HT1080 (cell line): ENCODE measurements at regions not wholly inside any gene's neighbourhood (a gene's known extent, or its start where the extent isn't known, plus 50 kb on each side); places are given as distances from the start of the nearest gene placed in this dataset.
A peak's percentile ranks its signal among the peaks of the same experiment; 100 is the strongest.
"Not testable (repeated sequence)": the region's sequence is repeated elsewhere in the genome, so short reads cannot be mapped to it uniquely, and the experiment has no call there.

Source experiments
- DNase-seq: peaks from one replicate; pipeline ENCODE4 v3.0.0-alpha.2; 2015; ENCODE audit warnings: low read depth

DNA sequence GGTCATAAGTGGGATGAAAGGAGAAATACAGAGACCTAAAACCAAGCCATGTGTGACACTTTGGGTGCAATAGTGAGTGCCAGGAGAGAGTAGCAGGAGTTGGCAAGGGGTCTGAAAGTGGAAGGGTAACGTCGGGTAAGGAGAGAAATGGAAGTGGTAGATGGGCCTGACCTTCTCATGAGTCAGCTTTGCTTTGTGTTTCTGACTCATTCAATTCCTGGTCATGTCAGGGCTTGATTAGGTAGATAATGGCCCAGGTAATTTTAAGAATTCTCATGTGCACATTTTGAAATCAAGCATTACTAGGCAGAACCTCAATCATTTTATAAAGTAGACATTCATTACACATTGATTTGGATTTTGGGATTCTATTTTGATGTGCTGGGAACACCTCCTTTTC lies 262.5 kb downstream of the SOX2 start:
- DNase-seq, result peak; percentile 76

DNA sequence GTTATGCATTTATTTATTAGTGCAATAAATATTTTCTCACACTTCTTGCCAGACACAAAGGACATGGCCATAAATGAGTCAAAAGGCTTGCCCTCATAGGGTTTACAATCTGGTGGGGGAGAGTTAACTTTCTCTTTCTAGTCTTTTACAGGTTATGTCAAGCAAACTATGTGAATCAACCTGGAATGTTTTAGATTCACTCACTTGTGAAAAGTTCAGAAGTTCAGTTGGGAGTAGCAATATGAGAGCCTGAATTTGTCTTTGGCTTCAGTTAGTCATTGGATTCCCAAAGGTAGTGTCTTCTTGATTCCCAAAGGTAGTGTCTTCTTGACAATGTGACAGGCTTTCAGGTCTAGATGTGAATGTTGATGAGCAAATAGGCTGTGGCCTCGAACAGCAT lies 264.8 kb downstream of the SOX2 start:
- DNase-seq, result no peak

GRCh38 chr3:181985386-181985785 lies 273.7 kb downstream of the SOX2 start:
- DNase-seq, result no peak

DNA sequence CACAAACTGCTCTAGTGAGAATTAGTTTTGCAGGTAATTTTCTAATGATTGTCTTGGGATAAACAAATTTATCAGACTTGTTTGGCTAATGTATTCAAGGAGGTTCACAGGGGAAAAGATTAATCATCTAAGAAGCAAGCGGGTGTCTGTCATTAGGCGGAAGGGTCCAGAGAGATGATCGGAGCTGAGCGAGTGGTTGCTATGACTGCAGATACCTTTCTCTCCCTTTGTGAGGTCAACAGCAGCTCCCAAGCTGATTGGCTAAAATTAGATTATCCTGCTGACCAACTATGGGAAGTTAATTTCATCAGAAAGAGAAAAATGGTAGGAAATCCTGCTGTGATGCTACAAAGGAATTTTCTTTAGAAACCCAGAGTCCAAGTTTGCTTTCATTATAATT lies 276.0 kb downstream of the SOX2 start:
- DNase-seq, result no peak

DNA sequence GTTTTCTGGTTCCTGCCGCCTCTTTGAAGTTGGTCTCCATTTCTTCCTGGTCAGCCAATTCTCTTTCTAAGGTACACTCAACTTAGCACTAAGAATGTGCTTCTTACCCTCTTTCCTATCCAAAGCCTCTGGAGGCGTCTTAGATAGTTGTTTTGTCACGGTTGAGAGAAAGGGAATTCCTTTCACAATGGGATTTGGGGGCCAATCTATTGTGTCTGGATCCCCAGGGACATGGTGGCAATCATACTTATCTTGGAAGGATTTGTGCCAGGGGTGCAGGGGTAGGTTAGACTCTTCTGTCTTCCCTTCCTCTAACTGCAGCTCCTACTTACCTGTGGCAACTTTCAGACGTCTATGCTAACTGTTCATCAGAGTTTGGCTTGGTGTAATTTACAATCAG lies 287.1 kb downstream of the SOX2 start:
- no peak for DNase-seq

GRCh38 chr3:181999314-181999713 lies 287.6 kb downstream of the SOX2 start:
- DNase-seq, result no peak

DNA sequence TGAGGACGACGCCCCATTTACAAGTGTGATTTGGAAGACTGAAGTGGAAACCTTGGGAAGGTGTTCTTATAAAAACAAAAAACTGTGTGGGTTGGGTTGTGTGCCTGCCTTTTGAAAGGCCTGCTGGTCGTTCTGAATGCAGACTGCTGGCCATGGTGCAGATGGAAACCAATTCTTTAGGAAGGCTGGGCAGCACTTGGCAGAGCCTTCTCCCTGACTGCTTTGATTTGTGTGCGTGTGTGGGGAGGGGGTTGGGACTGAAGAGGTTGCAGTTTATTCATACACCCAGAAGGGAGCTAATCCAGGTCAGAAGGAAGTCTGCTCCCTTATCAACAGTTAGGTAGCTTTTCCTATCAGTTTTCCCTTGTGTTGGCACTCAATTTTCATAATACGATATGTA lies 288.7 kb downstream of the SOX2 start:
- no peak for DNase-seq

GRCh38 chr3:182005219-182005618 lies 293.5 kb downstream of the SOX2 start:
- no peak for DNase-seq

DNA sequence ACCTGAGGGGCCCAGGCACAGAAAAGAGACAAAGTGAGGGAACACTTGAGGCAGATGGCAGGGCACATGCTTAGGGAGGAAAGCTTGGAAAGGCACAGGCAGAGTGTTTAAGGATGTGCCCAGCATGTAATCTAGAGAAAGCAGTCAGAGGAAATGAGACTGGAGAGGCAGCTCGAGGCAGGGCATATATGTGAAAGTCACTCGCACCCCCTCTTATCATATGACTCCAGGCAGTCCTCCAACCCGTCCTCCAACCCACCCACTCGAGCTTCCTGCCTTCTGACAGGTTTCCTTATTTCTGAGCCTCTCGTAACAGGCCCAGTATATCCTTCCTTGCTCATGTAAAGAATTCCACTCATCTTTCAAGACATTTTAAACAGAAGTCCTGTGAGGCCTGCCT lies 294.0 kb downstream of the SOX2 start:
- no peak for DNase-seq

DNA sequence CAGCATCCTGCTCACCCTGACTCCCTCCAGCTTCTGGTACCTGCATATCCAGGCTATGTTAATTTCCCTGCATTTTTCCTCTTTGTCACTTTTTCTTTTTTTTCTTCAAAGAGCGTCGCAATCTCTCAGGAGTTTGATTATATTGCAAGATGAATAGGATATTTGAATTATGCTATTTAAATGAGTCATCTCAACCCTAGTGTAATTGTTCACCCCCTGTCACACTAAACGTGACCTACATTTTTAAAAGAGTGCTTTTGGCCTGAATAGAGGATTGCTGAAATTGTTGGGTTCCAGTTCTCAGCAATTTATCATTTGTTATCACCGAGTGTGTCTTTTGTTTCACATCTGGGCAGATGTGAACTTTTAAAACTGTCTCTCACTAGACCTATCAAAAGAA lies 294.7 kb downstream of the SOX2 start:
- no peak for DNase-seq

- peak; percentile 25 for DNase-seq
Observed at GRCh38 chr3:182007441-182007840, 295.7 kb downstream of the SOX2 start.

GRCh38 chr3:182018361-182018760 lies 306.6 kb downstream of the SOX2 start:
- DNase-seq, result no peak

- no peak for DNase-seq
Observed at GRCh38 chr3:182019926-182020325, 308.2 kb downstream of the SOX2 start.

GRCh38 chr3:182023843-182024242 lies 312.1 kb downstream of the SOX2 start:
- no peak for DNase-seq

GRCh38 chr3:182027366-182027765 lies 315.6 kb downstream of the SOX2 start:
- DNase-seq, result peak; percentile 79

DNA sequence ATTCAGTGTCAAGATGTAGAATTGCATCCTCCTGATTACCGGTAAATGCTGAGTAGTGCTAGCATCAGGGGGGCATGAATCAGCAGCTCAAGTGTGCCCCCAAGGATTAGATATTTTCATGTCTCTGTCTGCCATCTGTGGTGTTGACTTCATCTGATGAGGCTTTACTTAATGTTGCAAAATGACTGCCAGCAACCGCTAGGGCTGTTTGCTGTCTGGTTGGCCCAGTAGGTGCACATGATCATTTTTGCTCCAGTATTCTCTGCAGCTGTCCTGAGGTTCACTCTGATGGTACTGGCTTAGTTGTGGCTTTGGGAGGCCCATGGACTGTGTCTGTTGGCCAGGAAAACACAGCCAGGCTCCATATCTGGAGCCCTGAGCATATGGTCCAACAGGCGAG lies 316.4 kb downstream of the SOX2 start:
- peak; percentile 28 for DNase-seq

DNA sequence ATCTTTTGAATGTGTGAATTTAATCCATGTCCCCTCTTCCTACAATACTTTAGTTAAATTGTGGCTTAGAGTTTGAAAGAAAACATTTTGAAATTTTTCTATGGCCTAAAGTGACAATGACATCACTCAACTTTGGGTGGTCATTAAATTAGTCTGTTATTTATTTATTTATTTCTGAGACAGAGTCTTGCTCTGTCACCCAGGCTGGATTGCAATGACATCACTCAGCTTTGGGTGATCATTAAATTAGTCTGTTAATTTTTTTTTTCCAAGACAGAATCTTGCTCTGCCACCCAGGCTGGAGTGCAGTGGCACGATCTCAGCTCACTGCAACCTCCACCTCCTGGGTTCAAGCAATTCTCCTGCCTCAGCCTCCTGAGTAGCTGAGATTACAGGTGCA lies 322.5 kb downstream of the SOX2 start:
- DNase-seq, result not testable (repeated sequence)

DNA sequence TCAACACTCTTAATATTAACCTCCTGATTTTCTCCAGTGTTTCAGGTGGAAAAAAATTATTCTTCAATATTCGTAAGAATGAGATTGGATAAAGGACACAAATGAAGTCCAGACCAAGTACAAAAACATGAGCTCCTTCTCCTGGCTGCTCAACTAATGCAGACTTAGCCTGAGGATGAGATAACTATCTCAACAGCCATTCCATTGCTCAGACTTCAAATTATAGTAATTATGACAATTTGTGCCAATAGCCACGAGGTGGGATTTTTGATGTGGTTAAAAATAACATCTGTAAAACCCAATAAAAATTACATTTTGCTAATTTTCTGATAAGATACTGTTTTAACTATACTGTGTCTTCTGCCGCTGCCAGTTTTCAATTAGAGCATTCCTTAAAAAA lies 323.6 kb downstream of the SOX2 start:
- no peak for DNase-seq

- DNase-seq, result no peak
Observed at GRCh38 chr3:182036382-182036781, 324.7 kb downstream of the SOX2 start.

DNA sequence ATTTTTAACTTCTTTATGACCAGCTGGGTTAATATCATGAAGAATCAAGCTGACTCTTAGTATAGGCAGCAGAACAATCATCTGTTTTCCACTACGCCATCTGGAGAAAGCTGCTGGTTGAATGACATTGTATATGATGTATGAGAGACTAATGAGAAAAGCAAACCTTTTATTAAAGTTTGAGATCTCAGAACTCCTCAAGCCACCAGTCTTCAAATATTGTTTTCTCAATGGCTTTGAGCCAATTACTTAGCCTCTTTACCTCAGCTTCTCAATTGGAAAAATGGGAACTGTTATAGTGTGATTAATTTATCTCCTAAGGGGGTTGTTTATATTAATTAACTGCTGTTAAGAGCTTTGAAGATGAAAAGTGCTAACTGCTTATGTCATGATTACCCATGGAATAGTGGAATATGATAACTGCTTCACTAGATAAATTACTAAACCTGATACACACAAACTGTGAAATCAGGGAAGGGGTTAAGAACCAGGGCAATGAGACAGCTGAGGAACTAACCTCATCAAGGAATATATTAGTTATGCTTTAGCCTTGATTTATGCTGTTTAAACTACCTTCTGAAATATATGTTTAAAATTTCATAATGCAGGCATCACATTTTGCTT lies 330.1 kb downstream of the SOX2 start:
- no peak for DNase-seq

GRCh38 chr3:182045736-182046135 lies 334.0 kb downstream of the SOX2 start:
- no peak for DNase-seq

- DNase-seq, result no peak
Observed at GRCh38 chr3:182046166-182046764, 334.5 kb downstream of the SOX2 start.

DNA sequence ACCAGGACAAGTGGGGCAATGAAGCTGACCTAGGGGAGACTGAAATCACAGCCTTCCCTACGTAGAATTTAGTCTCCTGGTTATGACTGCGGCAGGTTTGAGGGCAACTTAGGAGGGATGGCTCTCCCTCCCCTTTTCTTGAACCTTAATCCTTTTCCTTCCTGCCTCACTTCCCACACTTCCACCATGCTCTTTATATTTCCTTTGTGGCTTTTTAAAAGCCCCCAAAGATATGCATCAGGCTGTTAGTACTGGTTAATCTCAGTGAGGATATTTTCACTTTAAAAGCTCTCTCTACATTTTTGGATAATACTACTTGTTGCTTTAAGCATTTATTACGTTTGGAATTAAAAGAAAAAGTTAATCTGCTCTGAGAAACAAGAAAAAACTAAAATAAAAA lies 339.2 kb downstream of the SOX2 start:
- DNase-seq, result no peak

GRCh38 chr3:182052332-182052731 lies 340.6 kb downstream of the SOX2 start:
- DNase-seq, result no peak
